ENCODE measurements at regions not wholly inside any gene's neighbourhood (a gene's known extent, or its start where the extent isn't known, plus 50 kb on each side); places are given as distances from the start of the nearest gene placed in this dataset.

DNA sequence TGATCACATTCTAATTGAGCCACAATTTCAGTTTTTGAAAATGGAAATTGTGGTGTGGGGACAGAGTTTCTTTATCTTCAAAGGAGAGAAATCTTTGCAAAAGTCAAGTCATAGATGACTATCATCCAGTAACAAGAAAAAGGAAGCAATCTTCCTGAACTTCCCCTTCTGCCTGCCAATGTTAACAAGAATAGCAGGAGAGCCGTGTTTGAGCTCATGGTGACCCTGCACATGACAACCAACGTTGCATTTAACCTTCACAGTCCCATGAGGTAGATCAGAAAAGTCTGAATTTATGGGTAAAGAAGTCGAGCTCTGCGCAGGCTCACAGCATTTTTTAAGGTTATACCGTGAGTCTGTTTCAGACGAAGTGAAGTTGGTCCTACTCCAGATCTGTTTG is 454.9 kb downstream of the LPIN1 start:
- TF ChIP-seq, protein P1, sequence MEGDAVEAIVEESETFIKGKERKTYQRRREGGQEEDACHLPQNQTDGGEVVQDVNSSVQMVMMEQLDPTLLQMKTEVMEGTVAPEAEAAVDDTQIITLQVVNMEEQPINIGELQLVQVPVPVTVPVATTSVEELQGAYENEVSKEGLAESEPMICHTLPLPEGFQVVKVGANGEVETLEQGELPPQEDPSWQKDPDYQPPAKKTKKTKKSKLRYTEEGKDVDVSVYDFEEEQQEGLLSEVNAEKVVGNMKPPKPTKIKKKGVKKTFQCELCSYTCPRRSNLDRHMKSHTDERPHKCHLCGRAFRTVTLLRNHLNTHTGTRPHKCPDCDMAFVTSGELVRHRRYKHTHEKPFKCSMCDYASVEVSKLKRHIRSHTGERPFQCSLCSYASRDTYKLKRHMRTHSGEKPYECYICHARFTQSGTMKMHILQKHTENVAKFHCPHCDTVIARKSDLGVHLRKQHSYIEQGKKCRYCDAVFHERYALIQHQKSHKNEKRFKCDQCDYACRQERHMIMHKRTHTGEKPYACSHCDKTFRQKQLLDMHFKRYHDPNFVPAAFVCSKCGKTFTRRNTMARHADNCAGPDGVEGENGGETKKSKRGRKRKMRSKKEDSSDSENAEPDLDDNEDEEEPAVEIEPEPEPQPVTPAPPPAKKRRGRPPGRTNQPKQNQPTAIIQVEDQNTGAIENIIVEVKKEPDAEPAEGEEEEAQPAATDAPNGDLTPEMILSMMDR (conservative IDR thresholded peaks at IDR 0.05; ENCODE audit: low read length), result no peak
- no peak for TF ChIP-seq EZH2phosphoT487 (IDR thresholded peaks at IDR 0.05; ENCODE audit: borderline replicate concordance, low read depth, low read length)
